ENCODE measurements at regions not wholly inside any gene's neighbourhood (a gene's known extent, or its start where the extent isn't known, plus 50 kb on each side); places are given as distances from the start of the nearest gene placed in this dataset.

GRCh38 chr2:18977409-18977808 is 381.0 kb downstream of the OSR1 start:
- TF ChIP-seq CTCF (IDR thresholded peaks at IDR 0.05) (no peak), POLR2A (IDR thresholded peaks at IDR 0.05) (no peak)
- intact Hi-C loops (cut with DNase I) = loop anchor here in 2 of 10 donors (5.0 to 10.0 kb wide), 2 partner anchors 223 to 225 kb away; no protein-coding TSS in a partner anchor

GRCh38 chr2:18976168-18976961 is 382.1 kb downstream of the OSR1 start:
- TF ChIP-seq POLR2A (IDR thresholded peaks at IDR 0.05) (no peak), CTCF (IDR thresholded peaks at IDR 0.05) (no peak)
- ATAC-seq (peak; percentile 38 to 79 (median 64)), DNase-seq (peak in 1 of 5 donors; percentile 11)
- Histone ChIP-seq H3K27ac (peak overlapping the region; percentile 19 to 76 (median 58)), H3K4me3 (peak overlapping the region in 8 of 12 donors; percentile 6 to 36 (median 21)), H3K4me1 (peaks cover 0 to 30% (median 15%) of the 10 kb centered on the region in 12 donors), H3K36me3 (no peaks in the 10 kb centered on the region), H3K27me3 (no peaks in the 10 kb centered on the region), H3K9me3 (peaks cover 0 to 6% (median 0%) of the 10 kb centered on the region in 12 donors)
- intact Hi-C loops (cut with DNase I) = loop anchor here in 2 of 10 donors (5.0 to 10.0 kb wide), 2 partner anchors 222 to 224 kb away; no protein-coding TSS in a partner anchor
- 35 to 41% (median 37%) methylated on average over 14 of the region's 14 CpGs for WGBS, 4 donors

More at GRCh38 chr2:18977409-18977808, 381.0 kb downstream of the OSR1 start:
- H3K27me3 ChIP-seq = no peaks in the 10 kb centered on the region
- H3K9me3 ChIP-seq = peaks cover 0 to 6% (median 0%) of the 10 kb centered on the region in 12 donors
- 75 to 89% (median 81%) methylated on average over 3 of the region's 3 CpGs for whole genome bisulfite sequencing, 4 donors
- DNase-seq = no peak
- H3K4me1 ChIP-seq = peaks cover 0 to 30% (median 15%) of the 10 kb centered on the region in 12 donors
- H3K36me3 ChIP-seq = no peaks in the 10 kb centered on the region
- H3K27ac ChIP-seq = peak overlapping the region in 5 of 12 donors; percentile 47 to 76 (median 71)
- no peak overlapping the region for H3K4me3 ChIP-seq
- ATAC-seq = no peak

GRCh38 chr2:18975506-18976167 is 382.8 kb downstream of the OSR1 start:
- peak overlapping the region in 11 of 12 donors; percentile 19 to 76 (median 61) for H3K27ac ChIP-seq
- H3K36me3 ChIP-seq = no peaks in the 10 kb centered on the region
- H3K4me1 ChIP-seq = peaks cover 0 to 27% (median 11%) of the 10 kb centered on the region in 12 donors
- intact Hi-C loops (cut with DNase I) = loop anchor here in 2 of 10 donors (5.0 to 10.0 kb wide), 2 partner anchors 221 to 223 kb away; no protein-coding TSS in a partner anchor
- DNase-seq = no peak
- no peak for ATAC-seq
- H3K27me3 ChIP-seq = no peaks in the 10 kb centered on the region
- WGBS, 4 donors = 49 to 54% (median 54%) methylated on average over 9 of the region's 9 CpGs
- H3K4me3 ChIP-seq = peak overlapping the region in 6 of 12 donors; percentile 6 to 36 (median 21)
- TF ChIP-seq CTCF (IDR thresholded peaks at IDR 0.05) = no peak
- H3K9me3 ChIP-seq = peaks cover 0 to 6% (median 0%) of the 10 kb centered on the region in 12 donors

GRCh38 chr2:18971628-18972027 is 382.3 kb upstream of the NT5C1B start:
- intact Hi-C loops (cut with DNase I) = loop anchor here in 1 of 10 donors (10.0 kb wide), 1 partner anchor 217 kb away; no protein-coding TSS in a partner anchor
- H3K27ac ChIP-seq = no peak overlapping the region

More at GRCh38 chr2:18971628-18972027, 382.3 kb upstream of the NT5C1B start:
- no peak for TF ChIP-seq CTCF (IDR thresholded peaks at IDR 0.05)
- TF ChIP-seq POLR2A (IDR thresholded peaks at IDR 0.05) = no peak
- H3K27me3 ChIP-seq = no peaks in the 10 kb centered on the region
- DNase-seq (no peak), ATAC-seq (no peak)
- H3K4me3 ChIP-seq = no peak overlapping the region
- no peaks in the 10 kb centered on the region for H3K36me3 ChIP-seq
- peaks cover 0 to 6% (median 0%) of the 10 kb centered on the region in 12 donors for H3K9me3 ChIP-seq
- peaks cover 0 to 14% (median 5%) of the 10 kb centered on the region in 12 donors for H3K4me1 ChIP-seq

All from heart left ventricle (tissue), 16 donors.